HEK293 (cell line): ENCODE measurements at regions not wholly inside any gene's neighbourhood (a gene's known extent, or its start where the extent isn't known, plus 50 kb on each side); places are given as distances from the start of the nearest gene placed in this dataset.

ENCODE experiments used
- CTCF ChIP-seq: fragments of 450-650 bp; formaldehyde crosslinking; IDR thresholded peaks from 2 replicates; pipeline ENCODE4 v1.5.1; 2016; ENCODE audit warnings: missing biosample characterization, missing genetic modification characterization
- IKZF3 ChIP-seq: fragments of 450-650 bp; IDR thresholded peaks from 2 replicates; pipeline ENCODE4 v1.5.0; 2018; ENCODE audit warnings: missing biosample characterization, mild to moderate bottlenecking, missing genetic modification characterization, moderate library complexity
- PRDM4 ChIP-seq: fragments of 450-650 bp; formaldehyde crosslinking; IDR thresholded peaks from 2 replicates; pipeline ENCODE4 v1.5.1; 2017; ENCODE audit warnings: missing biosample characterization, missing genetic modification characterization
- SALL2 ChIP-seq: fragments of 450-650 bp; formaldehyde crosslinking; IDR thresholded peaks from 2 replicates; pipeline ENCODE4 v1.5.0; 2017; ENCODE audit warnings: missing biosample characterization, mild to moderate bottlenecking, missing genetic modification characterization, borderline replicate concordance
- ZFP69B ChIP-seq: fragments of 450-650 bp; formaldehyde crosslinking; IDR thresholded peaks from 2 replicates; pipeline ENCODE4 v1.5.1; 2016; ENCODE audit warnings: missing biosample characterization, missing genetic modification characterization
- ZNF138 ChIP-seq: fragments of 450-650 bp; formaldehyde crosslinking; IDR thresholded peaks from 2 replicates; pipeline ENCODE4 v1.5.1; 2016; ENCODE audit warnings: missing biosample characterization, missing genetic modification characterization, borderline replicate concordance
- ZNF280C ChIP-seq: fragments of 450-650 bp; formaldehyde crosslinking; IDR thresholded peaks from 2 replicates; pipeline ENCODE4 v1.5.1; 2016; ENCODE audit warnings: missing biosample characterization, missing genetic modification characterization
- ZNF449 ChIP-seq: fragments of 450-650 bp; formaldehyde crosslinking; IDR thresholded peaks from 2 replicates; pipeline ENCODE4 v1.5.1; 2017; ENCODE audit warnings: missing biosample characterization, mild to moderate bottlenecking, missing genetic modification characterization, moderate library complexity
- ZNF580 ChIP-seq: fragments of 450-650 bp; formaldehyde crosslinking; IDR thresholded peaks from 2 replicates; pipeline ENCODE4 v1.5.1; 2016; ENCODE audit warnings: missing biosample characterization, missing genetic modification characterization
- ZNF596 ChIP-seq: fragments of 450-650 bp; IDR thresholded peaks from 2 replicates; pipeline ENCODE4 v1.5.0; 2018; ENCODE audit warnings: missing biosample characterization, mild to moderate bottlenecking, missing genetic modification characterization, moderate library complexity
- ZNF747 ChIP-seq: fragments of 450-650 bp; formaldehyde crosslinking; IDR thresholded peaks from 2 replicates; pipeline ENCODE4 v1.5.1; 2016; ENCODE audit warnings: missing biosample characterization, missing genetic modification characterization

- TF ChIP-seq CTCF (tag by site-specific recombination) (no peak), ZNF580 (no peak), ZNF280C (tag by site-specific recombination) (no peak), ZFP69B (no peak), ZNF138 (tag by site-specific recombination) (no peak), SALL2 (tag by site-specific recombination) (no peak), PRDM4 (tag by site-specific recombination) (no peak), ZNF596 (tag by site-specific recombination) (no peak), ZNF449 (no peak), IKZF3 (tag by site-specific recombination) (no peak), ZNF747 (tag by site-specific recombination) (no peak)
Observed at GRCh38 chr19:8900421-8900820, 68.2 kb downstream of the MBD3L1 start.
